NCI-H2107 treated with DMSO at 0.1 percent for 48 hours (cell line): ENCODE measurements at regions not wholly inside any gene's neighbourhood (a gene's known extent, or its start where the extent isn't known, plus 50 kb on each side); places are given as distances from the start of the nearest gene placed in this dataset.

Source experiments
- DNase-seq: peaks from one replicate; lab custom pipeline; 2025; ENCODE audit not compliant: unreplicated experiment; lab: John Stamatoyannopoulos, UW

DNA sequence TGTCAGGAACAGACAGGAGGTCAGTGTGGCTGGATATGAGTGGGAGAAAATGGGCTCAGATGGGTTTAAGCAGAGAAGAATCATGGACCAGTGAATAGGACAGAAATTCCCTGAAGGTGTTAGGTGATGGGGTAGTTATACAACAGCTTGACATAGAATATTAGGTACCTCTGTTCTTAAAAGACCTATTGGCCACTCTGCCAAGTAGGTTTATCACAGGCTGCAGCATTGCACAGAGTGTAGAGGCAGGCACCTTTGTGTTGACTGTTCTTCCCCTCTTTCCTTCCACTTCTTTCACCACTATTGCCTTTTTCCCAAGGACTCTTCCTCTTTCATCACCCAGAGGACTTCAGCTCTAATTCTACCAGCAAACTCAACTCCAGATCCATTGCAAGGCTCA, 274.4 kb downstream of the CDCA7 start:
- DNase-seq: no peak

DNA sequence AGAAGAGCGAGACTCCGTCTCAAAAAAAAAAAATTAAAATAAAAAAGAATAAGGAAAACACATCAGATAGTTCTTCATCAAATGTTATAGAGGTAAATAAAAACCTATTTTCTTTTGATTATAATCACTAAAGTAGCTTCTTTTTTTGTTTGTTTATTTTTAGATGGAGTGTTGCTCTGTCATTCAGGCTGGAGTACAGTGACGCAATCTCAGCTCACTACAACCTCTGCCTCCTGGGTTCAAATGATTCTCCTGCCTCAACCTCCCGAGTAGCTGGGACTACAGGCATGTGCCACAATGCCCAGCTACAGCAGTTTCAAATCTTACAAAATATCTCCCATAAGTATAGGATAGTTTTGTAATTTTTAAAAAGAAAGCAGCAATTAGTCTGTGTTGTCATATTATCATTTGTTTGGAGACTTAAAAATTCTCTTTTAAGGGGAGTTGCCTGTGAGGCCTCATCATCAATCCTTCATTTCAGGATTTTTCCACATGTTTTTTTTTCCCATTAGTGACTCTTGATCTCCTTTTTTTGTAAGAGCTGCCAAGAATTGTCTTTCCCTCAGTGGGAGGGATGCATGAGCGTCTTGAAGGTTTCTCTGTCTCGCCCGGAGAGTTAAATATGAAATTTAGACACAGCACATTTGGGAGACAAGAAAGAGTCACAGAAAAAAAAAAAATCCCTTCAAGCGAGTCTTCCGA, 275.9 kb downstream of the CDCA7 start:
- no peak for DNase-seq

DNA sequence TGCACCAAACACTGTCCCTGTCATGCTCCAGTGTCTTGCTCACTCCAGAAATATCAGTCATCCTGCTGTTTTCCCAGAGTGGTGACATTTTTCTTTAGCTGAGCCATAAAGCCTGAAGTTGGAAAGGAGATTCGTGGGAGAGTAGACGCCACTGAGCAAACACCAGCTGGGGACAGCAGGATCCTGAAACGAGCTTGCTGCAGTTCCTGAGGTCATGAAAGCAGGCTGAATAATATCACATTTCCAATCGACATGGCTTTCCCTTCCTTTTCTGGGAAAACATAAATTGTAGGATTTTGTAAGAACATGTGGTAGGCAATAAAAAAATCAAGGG, 276.4 kb downstream of the CDCA7 start:
- DNase-seq: no peak

DNA sequence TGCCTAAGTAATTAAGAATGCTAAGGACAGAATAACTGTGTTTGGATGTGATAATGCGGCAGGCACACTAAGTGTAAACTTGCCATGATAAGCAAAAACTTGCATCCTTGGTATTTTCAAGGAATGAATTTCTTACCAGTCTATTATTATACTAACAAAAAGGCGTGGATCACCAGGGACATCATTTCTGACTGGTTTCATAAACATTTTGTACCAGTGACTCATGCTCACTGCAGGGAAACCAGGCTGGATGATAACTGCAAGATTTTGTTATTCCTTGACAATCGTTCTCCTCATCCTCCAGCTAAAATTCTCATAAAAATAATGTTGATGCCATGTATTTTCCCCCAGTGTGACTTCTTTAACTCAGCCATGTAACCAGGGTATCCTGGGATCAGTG, 289.5 kb downstream of the CDCA7 start:
- DNase-seq: no peak

DNA sequence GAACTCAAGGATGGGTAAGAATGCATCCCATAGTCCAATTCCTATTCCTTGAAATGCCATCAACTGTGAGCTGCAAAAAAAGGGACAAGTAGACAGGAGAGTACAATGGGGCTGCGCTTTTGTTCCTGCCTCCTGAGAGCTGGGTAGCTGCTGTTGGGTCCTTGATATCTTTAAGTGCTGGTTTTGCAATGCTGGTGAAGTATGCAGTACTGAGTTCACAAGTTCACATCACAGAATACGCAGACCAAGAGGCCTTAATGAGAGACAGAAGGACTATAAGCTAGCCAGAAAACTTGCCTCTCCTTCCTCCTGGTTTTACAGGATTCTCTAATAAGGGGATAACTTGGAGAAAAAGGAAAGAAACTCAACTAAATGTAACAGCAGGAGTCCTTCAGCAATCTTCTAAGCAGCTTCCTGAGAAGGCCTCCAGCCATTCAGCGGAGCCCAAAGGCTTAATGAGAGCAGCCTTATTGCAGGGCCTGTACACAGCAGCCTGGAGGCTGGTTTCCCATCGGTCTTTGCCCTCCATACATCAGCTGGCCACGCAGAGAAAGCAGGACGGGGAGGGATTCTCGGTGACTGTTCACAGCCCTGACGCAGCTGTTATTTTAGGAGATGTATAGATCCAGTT, 293.1 kb downstream of the CDCA7 start:
- no peak for DNase-seq

DNA sequence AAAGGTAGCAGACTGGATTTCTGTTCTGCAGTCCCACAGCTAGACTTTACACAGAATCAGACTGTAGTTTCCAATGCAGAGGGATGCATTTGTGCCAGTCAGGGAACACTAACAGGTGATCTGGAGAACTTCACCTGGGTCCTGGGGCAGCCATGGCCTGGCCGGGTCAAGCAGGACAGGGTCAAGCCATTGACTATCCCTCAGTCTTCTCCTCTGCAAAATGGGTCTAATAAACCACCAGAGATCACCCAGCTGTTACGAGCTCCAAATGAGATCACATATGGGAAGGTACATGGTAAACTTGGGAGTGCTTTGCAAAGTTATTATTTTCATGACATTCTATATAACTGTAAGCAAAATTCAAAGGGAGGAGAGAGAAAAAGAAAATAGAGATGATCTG, 294.1 kb downstream of the CDCA7 start:
- no peak for DNase-seq

DNA sequence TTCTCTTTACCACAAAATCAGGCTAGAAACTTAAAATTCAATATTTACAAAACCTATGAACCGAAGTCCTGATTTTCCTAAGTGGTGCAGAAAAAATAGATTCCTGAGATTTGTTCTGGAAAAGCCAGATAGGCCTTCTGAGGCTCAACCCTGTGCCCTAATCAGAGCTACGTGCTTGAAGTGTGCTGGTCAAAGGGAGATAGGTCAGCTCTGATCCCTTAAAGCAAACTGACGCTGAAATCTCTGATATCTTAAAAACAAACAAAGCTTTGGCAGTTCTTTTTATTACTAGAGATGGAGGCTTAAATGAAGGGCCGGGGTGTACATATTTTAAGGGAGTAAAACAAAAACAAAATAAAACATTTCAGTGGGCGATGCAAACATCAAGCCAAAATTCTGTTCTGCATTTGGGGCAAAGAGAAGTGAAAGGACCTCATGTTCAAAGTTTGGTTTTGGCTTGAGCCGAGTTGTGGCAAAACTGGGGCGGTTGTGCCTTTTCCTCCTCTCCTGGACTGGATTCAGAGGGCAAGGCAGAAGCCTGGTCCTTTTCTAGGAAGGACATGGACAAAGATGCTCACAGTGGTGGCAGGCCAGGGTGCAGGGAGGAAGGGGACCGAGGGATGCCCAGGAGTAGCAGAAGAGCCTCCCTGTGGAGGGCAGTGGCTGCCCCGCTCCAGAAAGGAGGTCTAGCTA, 295.0 kb downstream of the CDCA7 start:
- DNase-seq: no peak

DNA sequence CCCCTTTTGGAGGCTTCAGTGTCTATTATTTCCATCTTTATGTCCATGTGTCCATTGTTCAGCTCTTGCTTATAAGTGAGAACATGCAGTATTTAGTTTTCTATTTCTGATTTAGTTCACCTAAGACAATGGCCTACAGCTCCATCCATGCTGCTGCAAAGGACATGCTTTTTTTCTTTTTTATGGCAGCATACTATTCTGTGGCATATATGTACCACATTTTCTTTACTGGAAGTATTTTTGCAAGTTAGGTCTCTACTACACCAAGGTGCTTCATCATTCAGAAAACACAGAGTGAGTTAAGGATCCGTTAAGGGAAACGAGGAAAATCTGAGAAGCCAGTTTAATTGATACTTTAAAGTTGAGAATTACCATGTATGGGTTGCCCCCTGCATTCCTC, 297.2 kb downstream of the CDCA7 start:
- DNase-seq: no peak

DNA sequence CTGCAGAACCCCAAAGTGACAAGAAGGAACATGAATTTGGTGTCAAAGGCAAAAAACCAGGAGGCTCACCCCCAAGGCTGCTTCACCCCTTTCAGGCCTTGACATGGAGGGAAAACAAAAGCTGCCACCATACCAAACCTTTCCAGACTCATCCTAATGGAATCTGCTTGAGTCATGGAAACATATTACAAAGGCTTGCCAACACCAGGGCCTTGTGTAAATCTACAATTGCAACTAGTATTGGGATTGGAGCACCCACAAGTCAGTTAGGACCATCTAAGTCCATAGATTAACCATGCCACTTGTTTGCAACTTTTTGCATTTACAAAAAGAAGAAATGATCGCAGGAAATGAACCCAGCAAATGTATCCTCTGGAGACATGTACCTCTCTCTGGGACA, 297.6 kb downstream of the CDCA7 start:
- DNase-seq: no peak

DNA sequence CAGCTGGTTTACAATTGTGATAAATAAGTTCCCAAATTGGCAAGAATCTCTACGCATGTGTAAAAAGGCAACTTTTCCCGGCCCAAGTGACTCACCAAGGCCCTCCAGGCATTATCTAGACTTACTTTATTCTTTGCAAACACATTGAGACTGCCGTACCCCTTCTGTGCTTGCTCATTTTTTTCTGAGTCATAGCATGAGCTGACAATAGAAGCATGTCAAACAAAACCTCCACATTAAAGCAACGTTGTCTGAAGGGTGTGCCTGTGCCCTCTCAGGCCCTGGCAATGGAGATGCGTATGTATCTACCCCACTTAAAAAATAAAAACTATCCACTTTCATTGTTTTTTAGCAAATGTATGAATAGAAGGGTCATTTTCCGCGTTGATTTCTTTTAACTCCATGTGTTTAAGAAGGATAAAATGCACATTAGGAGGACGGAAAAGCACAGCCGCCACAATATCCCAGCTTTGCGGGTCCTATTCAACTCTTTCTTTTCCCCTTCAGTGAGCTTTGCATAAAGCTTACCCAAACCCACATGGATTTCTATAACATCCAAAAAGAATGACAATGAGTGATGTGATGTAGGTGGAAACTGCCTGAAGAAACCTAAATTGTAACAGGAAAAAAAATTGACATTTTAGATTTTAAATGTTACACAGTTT, 298.2 kb downstream of the CDCA7 start:
- DNase-seq: no peak

DNA sequence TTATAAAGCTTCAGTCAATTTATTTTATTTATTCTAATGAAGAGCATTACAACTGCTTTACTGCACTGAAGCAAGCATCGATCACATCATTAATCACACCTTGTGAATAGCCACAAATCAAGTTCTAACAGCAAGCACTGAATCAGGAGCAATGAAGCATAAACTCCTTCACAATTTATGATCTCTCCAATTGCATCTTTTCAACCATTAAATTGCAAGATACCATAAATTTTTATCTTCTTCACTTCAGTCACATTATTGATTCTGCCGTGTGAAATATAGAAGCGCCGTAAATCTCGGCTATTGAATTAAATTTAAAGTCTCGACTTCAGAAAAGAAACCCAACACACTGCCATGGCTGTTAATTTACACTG, 298.7 kb downstream of the CDCA7 start:
- DNase-seq: no peak

DNA sequence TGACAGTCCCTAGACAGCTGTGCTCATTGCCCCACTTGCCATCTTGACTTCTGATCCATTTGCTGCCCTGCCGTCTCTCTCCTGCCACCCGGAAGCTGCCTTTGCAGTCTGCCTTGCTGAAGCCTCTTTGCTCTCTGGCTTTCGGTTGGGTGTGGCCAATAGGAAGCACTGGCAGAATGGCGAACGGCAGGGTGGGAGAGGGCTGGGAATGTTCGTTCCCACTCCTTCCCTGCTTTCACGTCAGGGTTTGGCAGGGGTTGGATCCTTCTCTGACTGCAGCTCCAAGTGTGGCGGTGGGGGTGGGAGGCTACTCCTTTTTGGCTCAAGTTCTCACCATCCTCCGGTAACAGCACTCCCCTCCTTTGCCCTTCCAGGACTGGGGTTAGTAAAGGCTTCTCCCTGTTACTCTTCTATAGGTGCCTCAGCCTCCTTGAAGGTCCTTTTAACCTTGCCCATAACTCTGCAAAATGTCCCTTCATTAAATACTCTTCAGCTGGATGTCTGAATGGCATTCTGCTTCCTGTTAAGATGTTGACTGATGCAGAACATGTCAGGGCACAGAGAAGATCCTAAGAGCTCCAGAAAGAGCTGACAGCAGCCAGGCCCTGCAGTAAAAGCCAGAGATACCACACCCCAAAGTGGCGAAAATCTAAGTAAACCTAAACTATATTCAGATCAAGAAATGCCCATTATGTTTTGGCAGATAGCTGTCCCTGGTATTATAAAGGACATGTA, 299.7 kb downstream of the CDCA7 start:
- no peak for DNase-seq

DNA sequence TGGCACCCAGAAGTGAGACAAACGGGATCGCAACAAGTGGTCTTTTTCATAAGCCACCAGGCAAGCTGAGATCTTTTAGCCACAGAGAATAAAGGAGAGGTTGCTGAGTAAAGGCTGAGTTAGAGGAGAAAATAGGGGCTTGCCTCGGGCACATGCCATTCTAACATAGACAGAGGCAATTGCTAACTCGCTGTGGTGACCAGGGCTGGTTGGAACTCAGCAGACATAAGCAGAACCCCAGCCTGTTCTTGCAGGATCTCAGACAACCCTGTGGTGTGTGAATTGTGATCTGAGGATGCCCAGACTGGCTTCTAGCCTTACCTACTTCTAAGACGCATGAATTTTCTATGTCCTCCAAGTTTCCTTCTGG, 300.2 kb downstream of the CDCA7 start:
- DNase-seq: no peak

DNA sequence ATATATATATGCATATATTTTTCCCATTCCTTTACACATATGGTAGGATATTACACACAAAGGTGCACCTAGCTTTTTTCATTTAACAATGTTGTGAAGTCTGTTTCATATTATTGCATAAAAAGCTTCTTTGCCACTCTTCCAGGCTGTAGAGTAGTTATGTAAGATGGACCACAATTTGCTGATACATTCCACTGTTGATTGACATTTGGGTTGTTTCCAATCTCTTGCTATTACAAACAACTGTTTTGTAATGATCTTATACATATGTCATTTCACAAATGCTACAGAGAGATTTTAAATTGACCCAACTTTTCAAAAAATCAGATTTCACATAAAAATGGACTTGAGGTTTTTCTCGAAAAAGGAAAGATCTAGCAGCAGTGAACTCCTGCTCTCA, 301.4 kb downstream of the CDCA7 start:
- DNase-seq: no peak

DNA sequence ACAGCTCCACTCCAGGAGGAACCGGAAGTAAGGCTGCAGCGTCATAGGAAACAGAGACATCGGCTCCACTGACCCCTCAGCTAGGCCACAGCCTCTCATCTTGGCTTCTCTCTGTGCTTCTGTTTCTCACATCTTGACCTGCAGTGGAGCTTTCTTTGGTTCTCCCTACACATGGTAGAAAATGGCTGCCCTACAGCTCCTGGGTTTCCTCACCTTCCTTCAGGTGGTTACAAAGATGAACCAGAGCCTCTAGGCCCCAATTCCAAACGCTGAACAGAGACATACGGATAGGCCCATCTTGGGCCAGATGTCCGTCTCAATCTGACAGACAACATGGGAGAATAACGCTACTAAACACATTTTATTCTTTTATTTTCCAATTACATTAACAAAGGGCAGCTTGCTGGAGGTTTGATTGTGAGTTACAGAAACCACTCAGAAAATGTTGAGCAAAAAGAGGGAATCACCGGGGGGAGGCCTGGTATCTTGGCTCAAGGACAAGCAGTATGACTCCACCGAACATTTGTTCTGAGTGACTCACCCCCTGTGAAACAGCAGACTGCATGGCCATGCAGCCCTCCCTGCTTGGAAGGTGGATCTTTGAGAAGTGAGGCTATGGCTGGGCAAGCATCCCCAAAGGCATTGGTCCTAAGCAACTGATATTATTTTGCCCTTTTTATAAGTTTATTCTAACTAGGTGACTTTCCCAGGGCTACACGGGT, 303.5 kb downstream of the CDCA7 start:
- no peak for DNase-seq

DNA sequence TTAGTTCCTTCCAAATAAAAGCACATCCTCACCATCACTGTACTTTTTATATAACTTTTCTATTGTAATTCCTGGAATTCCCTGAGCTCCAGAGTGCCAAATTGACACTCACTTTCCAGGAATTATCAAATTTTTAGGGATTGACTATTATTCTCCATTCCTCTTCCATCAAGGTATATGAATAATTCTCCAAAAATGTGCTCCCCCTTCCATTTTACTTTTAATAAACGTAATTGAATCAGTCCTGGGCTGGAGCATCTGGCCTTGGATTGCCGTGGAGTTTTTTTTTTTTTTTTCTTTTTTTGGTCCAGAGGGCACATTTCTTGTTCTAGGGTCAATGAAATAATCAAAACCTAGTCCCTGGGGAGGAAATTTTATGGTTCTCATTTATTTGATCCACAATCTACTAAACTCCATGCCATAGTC, 304.3 kb downstream of the CDCA7 start:
- no peak for DNase-seq

DNA sequence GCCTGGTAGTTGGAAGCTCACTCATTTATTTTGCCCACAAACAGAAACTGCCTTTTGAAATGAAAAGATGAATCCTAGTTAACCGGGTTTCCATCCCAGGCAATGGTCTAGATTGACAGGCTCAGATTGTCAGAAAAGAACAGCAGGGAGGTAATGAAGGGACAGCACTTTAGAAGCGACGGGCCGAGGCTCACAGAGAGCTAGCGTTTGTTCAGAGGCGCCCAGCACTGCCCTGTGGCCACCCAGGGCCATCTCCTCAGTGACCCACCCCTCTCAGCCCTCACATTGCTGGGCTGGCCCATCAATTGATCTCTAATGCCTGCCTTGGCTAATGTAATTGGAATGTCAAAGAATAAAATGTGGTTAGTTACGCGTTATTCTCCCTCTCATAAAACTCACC, 304.8 kb downstream of the CDCA7 start:
- DNase-seq: no peak

DNA sequence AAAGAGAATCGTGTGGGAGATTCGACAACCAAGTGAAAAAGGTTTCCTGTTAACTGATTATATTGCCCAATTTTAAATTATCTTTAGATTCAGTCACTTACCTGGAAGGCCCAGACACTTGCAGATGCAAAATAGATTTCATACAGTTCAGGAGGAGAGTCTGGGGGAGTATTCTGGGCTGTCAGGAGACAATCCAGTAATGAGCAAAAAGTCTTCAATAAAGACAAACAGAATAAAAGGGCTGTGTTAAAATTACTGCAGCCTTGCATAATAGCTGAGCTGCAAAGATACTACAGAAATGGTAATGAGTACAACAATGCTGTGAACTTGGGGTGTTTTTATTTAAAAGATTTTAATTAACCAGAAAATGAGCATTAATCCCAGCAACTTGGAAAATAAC, 303.6 kb downstream of the SP3 start:
- DNase-seq: no peak

DNA sequence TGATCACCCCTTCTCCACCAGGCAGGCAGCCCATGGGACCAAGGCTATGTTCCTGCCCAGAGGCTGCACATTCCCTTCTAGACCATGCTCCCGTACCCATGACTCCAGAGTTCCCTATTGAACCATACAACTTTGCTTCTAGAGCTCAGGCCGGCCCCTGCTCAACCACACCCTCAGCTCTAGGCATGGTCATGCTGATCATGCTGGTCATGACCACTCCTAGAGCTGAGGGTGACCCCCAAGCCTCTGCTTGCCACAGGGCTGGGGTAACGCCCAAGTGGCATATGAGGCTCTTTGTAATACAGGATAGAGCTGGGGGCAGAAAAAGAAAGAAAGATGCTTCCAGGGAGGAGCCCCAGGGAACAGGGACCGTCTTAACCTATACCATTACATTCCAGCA, 301.8 kb downstream of the SP3 start:
- no peak for DNase-seq

DNA sequence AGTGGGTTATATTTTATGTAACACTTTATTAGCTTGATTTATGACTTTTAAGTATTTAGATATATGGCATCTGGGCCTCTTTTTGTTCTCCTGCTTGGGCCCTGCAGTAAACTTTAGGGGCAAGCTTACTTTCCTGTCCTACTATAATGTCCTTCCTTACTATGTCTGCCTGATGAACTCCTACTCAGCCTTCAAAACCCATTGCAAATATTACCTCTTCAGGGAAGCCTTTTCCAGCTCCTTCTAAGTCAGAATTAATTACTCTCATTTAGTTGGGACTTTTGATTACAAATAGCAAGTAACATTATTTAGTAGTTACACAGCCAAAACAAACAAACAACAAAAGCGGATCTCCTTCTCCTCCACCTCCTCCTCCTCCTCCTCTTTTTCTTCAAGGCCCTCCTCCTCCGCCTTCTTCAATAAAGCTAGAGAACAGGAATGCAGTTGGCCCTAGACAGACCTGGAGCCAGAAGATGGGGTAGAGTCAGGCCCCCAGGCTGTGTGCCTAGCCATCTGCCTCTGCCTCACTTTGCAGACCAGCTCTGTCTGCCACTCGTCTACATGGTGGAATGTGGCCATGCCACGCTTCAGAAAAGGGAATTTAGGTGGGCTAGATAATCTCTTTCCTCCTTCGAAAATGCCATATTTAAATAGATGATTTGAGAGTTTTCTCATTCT, 301.2 kb downstream of the SP3 start:
- DNase-seq: no peak
